ENCODE measurements at regions not wholly inside any gene's neighbourhood (a gene's known extent, or its start where the extent isn't known, plus 50 kb on each side); places are given as distances from the start of the nearest gene placed in this dataset.

- intact Hi-C loops (cut with DNase I): no loop called here
- DNase-seq (peak in 1 of 3 donors; percentile 24), ATAC-seq (peak; percentile 19 to 55 (median 38))
- no peaks in the 10 kb centered on the region for H3K4me1 ChIP-seq
- no peaks in the 10 kb centered on the region for H3K36me3 ChIP-seq
- TF ChIP-seq, protein P1, sequence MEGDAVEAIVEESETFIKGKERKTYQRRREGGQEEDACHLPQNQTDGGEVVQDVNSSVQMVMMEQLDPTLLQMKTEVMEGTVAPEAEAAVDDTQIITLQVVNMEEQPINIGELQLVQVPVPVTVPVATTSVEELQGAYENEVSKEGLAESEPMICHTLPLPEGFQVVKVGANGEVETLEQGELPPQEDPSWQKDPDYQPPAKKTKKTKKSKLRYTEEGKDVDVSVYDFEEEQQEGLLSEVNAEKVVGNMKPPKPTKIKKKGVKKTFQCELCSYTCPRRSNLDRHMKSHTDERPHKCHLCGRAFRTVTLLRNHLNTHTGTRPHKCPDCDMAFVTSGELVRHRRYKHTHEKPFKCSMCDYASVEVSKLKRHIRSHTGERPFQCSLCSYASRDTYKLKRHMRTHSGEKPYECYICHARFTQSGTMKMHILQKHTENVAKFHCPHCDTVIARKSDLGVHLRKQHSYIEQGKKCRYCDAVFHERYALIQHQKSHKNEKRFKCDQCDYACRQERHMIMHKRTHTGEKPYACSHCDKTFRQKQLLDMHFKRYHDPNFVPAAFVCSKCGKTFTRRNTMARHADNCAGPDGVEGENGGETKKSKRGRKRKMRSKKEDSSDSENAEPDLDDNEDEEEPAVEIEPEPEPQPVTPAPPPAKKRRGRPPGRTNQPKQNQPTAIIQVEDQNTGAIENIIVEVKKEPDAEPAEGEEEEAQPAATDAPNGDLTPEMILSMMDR (IDR thresholded peaks at IDR 0.05): no peak
- TF ChIP-seq POLR2A (IDR thresholded peaks at IDR 0.05): no peak
- H3K27ac ChIP-seq: no peak overlapping the region
- WGBS (ENCODE audit: insufficient coverage, low coverage, low lambda C conversion rate, missing lambda C conversion rate): 48% methylated on average over 8 of the region's 8 CpGs
- no peak overlapping the region for H3K4me3 ChIP-seq
- H3K27me3 ChIP-seq: no peaks in the 10 kb centered on the region
- no peaks in the 10 kb centered on the region for H3K9me3 ChIP-seq
Observed at GRCh38 chr21:35102488-35103371, 53.6 kb upstream of the RUNX1 start.

DNA sequence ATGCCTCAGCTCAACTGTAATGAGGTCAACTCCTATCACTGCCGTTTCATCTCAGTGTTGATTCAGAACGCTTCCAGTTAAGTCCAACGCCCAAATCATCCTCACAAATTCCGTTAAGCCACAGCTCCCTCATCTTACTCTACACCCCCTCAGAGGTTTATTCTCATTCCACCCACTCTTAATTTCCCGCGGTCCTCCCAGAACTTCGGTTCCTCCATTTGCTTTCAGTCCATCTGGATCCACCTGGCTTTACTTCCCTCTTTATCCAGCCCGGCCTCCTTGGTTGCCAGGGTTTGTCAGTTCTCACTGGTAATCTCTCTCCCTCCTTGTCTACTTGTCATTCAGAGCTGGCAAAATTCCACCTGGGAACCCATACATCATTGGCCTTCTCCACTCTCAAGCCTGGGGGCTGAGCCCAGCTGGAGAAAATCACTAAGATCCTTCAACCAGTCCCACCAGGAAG is 51.3 kb upstream of the RUNX1 start:
- Histone ChIP-seq H3K27me3 (no peaks in the 10 kb centered on the region), H3K4me3 (no peak overlapping the region), H3K36me3 (no peaks in the 10 kb centered on the region), H3K9me3 (no peaks in the 10 kb centered on the region), H3K27ac (no peak overlapping the region), H3K4me1 (no peaks in the 10 kb centered on the region)
- no peak for TF ChIP-seq POLR2A (IDR thresholded peaks at IDR 0.05)
- TF ChIP-seq, protein P1 (IDR thresholded peaks at IDR 0.05): no peak
- ATAC-seq: no peak
- DNase-seq: no peak
- 78% methylated on average over 8 of the region's 8 CpGs for WGBS (ENCODE audit: insufficient coverage, low coverage, low lambda C conversion rate, missing lambda C conversion rate)
- intact Hi-C loops (cut with DNase I): no loop called here

DNA sequence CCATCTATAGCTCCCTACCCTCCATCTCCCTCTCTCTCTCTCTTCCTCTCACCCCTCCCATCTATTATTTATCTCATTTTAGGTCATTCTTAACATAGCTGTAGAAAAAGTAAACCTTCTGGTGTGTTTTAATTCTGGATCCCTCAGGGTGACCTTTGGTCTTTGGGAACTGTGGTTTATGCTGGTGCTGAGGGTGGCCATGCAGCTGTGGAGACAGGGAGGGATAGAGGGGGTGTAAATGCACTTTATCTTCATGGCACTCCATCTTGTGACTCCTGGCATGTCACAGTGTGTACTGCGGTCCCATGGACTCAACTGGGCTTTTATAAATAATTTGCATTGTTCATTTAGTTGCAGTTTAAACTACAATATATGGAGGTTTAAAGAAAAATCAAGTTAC is 50.2 kb upstream of the RUNX1 start:
- DNase-seq (no peak), ATAC-seq (no peak)
- Histone ChIP-seq H3K27ac (no peak overlapping the region), H3K9me3 (no peaks in the 10 kb centered on the region), H3K36me3 (no peaks in the 10 kb centered on the region), H3K4me3 (no peak overlapping the region), H3K27me3 (no peaks in the 10 kb centered on the region), H3K4me1 (no peaks in the 10 kb centered on the region)
- WGBS (ENCODE audit: insufficient coverage, low coverage, low lambda C conversion rate, missing lambda C conversion rate): 100% methylated on average over 1 of the region's 1 CpG
- intact Hi-C loops (cut with DNase I): no loop called here
- TF ChIP-seq POLR2A (IDR thresholded peaks at IDR 0.05): no peak
- TF ChIP-seq, protein P1 (IDR thresholded peaks at IDR 0.05): no peak

MicroRNA genes in the stretch of these regions (microRNA counts, 767-probe panel; counts per million panel counts)
- 237 counts per million for microRNA hsa-miR-802

Small RNA genes lying in the stretch of these regions (microRNA-seq; reads per million reads assigned to microRNA genes)
- gene MIR802: 1.2 to 2.6 reads per million in 2 donors

Small RNA genes lying in the stretch of these regions (small RNA-seq; reads per million reads assigned to genes)
- gene EZH2P1 (0 reads per million in 2 experiments), gene MIR802 (0 reads per million in 2 experiments)
